Dendritic cell treated with granulocyte-macrophage colony-stimulating factor and Interleukin-4, amounts not matched to agents 40 ng/mL and 50 ng/mL, for 4 days (primary cell): ENCODE measurements at regions not wholly inside any gene's neighbourhood (a gene's known extent, or its start where the extent isn't known, plus 50 kb on each side); places are given as distances from the start of the nearest gene placed in this dataset.
"Not testable (repeated sequence)": the region's sequence is repeated elsewhere in the genome, so short reads cannot be mapped to it uniquely, and the experiment has no call there.

Source experiments
- H3K27ac Mint-ChIP-seq: one replicate; pipeline ENCODE4 v1.8.0; 2022; ENCODE audit warnings: mild to moderate bottlenecking, mixed read lengths
- H3K27me3 Mint-ChIP-seq: one replicate; pipeline ENCODE4 v1.8.0; 2022; ENCODE audit warnings: mild to moderate bottlenecking, mixed read lengths
- H3K36me3 Mint-ChIP-seq: one replicate; pipeline ENCODE4 v1.8.0; 2022; ENCODE audit warnings: low read depth, mixed read lengths
- H3K4me1 Mint-ChIP-seq: one replicate; pipeline ENCODE4 v1.8.0; 2022; ENCODE audit warnings: low read depth, mixed read lengths
- H3K4me3 Mint-ChIP-seq: one replicate; pipeline ENCODE4 v1.8.0; 2022; ENCODE audit warnings: mild to moderate bottlenecking, moderate library complexity, mixed read lengths
- H3K9me3 Mint-ChIP-seq: one replicate; pipeline ENCODE4 v1.8.0; 2022; ENCODE audit warnings: mixed read lengths
- intact Hi-C: fragments of 100-400 bp; cut with micrococcal nuclease; formaldehyde crosslinking; loops from one replicate; pipeline ENCODE4 v1.15.0; 2022

DNA sequence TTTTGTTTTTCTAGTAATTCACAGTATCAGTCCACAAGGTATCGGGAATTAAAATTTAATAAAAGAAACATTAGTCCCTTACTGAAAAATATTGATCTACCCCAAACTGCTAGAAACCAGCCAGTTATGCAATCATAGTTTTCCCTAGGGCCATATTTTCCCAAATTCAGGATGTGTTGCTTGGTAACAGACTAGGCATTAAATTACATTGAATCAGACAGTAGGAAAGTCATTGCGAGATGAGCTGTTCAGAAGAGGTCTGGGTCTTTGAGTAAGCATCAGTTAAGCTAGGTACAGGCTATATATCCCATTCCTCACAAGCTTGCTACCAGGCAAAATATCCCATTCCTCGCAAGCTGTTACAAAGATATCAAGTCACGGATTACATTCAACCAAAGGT lies 123.0 kb upstream of the CCDC150 start:
- intact Hi-C loops, result no loop called here
- no peaks in the 10 kb centered on the region for H3K9me3 Mint-ChIP-seq
- no peaks in the 10 kb centered on the region for H3K36me3 Mint-ChIP-seq
- no peak overlapping the region for H3K4me3 Mint-ChIP-seq
- H3K4me1 Mint-ChIP-seq, result no peaks in the 10 kb centered on the region
- no peak overlapping the region for H3K27ac Mint-ChIP-seq
- H3K27me3 Mint-ChIP-seq, result peaks cover 2% of the 10 kb centered on the region

DNA sequence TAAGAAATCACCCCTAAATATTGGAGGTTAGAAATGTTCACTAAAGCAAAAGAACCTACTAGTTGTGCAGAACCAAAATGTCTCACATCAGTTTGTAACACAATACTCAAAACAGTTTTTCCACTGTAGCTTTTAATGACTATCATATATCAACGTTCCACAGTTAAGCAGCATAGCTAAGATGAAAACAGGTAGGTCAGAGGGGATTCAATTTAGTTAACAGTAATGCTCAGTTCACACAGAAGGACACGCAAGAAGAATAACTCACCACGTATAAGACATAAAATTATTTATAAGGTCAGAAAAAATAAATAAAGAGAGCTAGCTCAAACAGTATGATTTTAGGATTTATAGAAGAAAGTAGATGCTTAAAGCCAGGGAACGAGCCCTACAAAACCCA lies 118.9 kb upstream of the CCDC150 start:
- Mint-ChIP-seq H3K36me3 (no peaks in the 10 kb centered on the region), H3K9me3 (no peaks in the 10 kb centered on the region), H3K4me1 (no peaks in the 10 kb centered on the region), H3K27me3 (peaks cover 2% of the 10 kb centered on the region), H3K4me3 (no peak overlapping the region), H3K27ac (no peak overlapping the region)
- intact Hi-C loops, result no loop called here

DNA sequence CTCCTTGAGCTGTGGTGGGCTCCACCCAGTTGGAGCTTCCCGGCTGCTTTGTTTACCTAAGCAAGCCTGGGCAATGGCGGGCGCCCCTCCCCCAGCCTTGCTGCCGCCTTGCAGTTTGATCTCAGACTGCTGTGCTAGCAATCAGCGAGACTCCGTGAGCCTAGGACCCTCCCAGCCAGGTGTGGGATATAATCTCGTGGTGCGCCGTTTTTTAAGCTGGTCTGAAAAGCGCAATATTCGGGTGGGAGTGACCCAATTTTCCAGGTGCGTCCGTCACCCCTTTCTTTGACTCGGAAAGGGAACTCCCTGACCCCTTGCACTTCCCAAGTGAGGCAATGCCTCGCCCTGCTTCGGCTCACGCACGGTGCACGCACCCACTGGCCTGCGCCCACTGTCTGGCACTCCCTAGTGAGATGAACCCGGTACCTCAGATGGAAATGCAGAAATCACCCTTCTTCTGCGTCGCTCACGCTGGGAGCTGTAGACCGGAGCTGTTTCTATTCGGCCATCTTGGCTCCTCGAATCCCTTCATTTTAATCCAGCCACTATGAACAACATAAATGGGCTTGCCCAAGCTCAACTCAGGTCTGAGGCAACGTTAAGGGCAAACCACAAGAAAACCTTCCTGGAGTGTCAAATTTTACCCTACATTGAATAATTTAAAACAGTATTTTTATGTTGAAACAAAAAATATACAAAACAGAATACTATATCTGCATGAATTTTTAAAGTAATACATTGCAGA lies 112.4 kb upstream of the CCDC150 start:
- H3K27ac Mint-ChIP-seq, intact Hi-C loops, H3K27me3 Mint-ChIP-seq, H3K4me3 Mint-ChIP-seq, H3K36me3 Mint-ChIP-seq, H3K9me3 Mint-ChIP-seq, H3K4me1 Mint-ChIP-seq: not testable (repeated sequence)

DNA sequence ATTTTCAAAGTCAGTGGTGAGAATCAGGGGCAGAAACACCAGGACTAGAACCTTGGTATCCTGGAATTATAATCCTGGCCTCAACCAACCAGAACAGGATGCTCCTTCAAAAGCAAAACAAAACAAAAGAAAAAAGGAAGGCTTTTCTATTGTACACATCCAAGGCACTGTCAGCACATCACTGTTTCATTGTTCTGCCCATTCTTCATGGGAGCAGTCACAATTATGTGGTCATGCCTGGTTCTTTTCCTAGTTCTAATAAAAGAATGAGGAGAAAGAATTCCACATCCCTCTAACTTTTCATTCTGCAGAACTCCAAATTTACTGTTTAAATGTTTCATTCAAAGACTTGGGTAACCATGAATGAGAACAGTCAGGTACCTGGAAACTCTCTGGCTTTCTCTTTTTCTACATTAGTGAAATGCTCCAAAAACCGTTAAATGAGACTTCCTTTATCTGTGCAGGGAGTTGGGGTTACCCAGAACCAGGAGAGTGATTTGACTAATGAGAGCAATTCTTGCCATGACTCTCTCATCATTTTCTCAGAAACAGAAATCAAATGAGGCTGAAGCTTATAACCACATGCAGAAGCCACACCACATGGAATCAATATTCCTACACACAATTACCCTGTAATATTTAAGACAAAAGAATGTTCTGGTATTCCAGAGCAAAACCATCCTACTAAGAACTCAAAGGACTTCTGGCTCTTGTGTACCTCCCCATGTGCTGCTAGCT lies 110.9 kb upstream of the CCDC150 start:
- Mint-ChIP-seq H3K27ac (no peak overlapping the region), H3K27me3 (no peaks in the 10 kb centered on the region), H3K4me3 (no peak overlapping the region), H3K9me3 (no peaks in the 10 kb centered on the region), H3K4me1 (no peaks in the 10 kb centered on the region), H3K36me3 (no peaks in the 10 kb centered on the region)
- intact Hi-C loops, result no loop called here

DNA sequence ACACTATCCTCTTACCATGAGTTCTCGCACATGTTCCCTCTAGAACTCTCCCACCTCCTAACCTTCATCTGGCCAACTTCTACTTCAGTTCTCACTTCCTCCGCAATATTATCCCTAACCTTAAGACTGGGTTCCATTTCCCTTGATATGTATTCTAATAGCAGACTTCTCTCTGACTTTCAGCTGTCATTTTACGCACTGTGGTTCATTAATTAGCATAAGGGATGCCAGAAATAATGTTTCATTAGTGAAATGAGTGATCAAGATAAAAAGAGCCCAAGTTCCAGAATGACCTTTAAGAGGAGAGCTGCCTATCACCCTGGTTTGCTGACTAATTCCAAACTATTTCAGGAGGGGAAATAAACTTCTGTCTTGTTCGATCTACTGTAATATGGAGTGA lies 108.6 kb upstream of the CCDC150 start:
- Mint-ChIP-seq H3K4me1 (no peaks in the 10 kb centered on the region), H3K9me3 (no peaks in the 10 kb centered on the region), H3K27ac (no peak overlapping the region), H3K36me3 (no peaks in the 10 kb centered on the region), H3K27me3 (peaks cover 6% of the 10 kb centered on the region), H3K4me3 (no peak overlapping the region)
- intact Hi-C loops, result no loop called here

DNA sequence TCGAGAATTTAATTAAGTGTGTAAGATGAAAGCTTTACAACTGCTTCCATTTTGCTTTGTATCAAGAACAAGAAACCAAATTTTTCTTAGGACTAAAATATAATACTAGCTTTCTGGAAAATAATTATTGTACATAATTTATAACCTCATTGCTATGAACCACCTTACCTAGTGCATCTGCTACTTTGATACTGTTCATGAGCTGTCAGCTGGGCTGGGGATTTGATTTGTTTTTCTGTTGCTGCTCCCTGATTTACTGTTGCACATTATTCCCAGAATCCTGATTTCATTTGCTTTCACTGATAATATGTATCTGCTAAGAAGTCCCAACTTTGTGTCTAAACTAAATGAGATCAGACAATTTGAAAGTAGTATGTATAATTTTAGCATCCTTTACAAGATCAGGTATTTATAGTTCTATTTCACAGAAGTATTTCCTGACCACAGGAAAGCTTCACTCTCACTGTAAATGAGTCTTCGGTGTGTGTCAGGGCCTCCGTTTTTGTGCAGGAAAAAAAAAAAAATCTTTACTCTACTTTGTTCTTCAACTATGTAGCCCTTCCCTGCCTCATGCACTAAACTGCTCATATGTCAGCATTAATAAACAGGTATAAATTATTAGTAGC lies 105.6 kb upstream of the CCDC150 start:
- intact Hi-C loops, result no loop called here
- Mint-ChIP-seq H3K27ac (no peak overlapping the region), H3K27me3 (peaks cover 6% of the 10 kb centered on the region), H3K4me1 (no peaks in the 10 kb centered on the region), H3K36me3 (no peaks in the 10 kb centered on the region), H3K4me3 (no peak overlapping the region), H3K9me3 (no peaks in the 10 kb centered on the region)

DNA sequence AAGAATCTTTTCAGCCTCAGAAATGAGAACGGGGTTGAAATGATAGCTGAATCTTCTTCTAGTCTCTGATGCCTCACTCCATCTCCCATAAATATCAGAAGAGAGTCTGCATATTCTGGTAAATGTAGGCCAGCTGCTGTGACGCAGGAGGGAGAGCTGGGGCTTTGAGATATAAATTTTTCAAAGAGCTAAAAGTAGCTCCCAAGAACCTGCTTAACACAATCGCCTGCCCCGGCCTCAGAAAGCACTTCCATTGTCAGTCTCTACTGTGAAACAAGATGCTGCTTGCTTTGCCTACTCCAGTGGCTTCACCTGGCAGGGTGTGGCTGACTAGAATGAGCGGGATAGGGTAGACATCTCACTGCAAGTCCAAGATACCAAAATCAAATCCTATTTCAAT lies 105.0 kb upstream of the CCDC150 start:
- H3K27ac Mint-ChIP-seq, result no peak overlapping the region
- H3K4me3 Mint-ChIP-seq, result no peak overlapping the region
- H3K27me3 Mint-ChIP-seq, result peaks cover 6% of the 10 kb centered on the region
- H3K36me3 Mint-ChIP-seq, result no peaks in the 10 kb centered on the region
- intact Hi-C loops, result no loop called here
- no peaks in the 10 kb centered on the region for H3K4me1 Mint-ChIP-seq
- no peaks in the 10 kb centered on the region for H3K9me3 Mint-ChIP-seq

DNA sequence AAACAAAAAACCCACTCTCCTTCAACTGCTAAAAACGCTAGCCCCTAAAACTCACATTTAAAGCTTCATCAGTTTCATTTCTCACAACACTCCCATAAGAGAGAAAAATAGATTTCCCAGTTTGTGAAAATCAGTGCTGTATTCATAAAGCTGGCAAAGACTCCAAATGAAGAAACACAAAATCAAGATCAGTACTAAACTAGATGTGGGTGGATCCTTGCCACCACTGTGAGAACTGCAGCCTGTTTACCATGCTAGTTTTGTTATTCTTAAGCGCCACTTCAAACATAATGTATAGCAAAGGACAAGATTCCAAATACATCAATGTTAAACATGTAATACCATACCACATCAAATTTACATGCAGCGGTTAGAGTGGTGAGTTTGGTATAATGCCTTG lies 104.5 kb upstream of the CCDC150 start:
- Mint-ChIP-seq H3K4me1 (no peaks in the 10 kb centered on the region), H3K27ac (no peak overlapping the region), H3K9me3 (no peaks in the 10 kb centered on the region), H3K36me3 (no peaks in the 10 kb centered on the region), H3K4me3 (no peak overlapping the region), H3K27me3 (peaks cover 6% of the 10 kb centered on the region)
- intact Hi-C loops, result no loop called here

DNA sequence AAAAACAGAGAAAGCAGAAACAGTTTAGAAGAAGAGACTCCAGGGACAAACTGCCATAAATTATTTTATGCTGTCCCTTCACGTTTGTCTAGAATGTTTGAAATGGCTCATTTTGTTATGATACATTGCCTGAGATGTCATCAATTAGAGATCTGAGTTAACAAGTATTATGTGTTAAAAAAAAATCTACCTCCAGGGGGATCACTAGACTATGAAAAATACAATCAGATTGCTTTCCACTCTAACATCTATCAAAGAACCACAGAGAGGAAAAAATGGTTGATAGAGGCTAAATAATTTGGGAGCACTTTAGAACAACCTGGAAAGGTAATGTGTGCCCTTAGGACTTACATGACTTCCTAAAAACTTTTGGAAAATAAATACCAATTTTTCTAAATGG lies 103.8 kb upstream of the CCDC150 start:
- Mint-ChIP-seq H3K36me3 (no peaks in the 10 kb centered on the region), H3K27me3 (peaks cover 6% of the 10 kb centered on the region), H3K27ac (no peak overlapping the region), H3K9me3 (no peaks in the 10 kb centered on the region), H3K4me1 (no peaks in the 10 kb centered on the region), H3K4me3 (no peak overlapping the region)
- intact Hi-C loops, result no loop called here

DNA sequence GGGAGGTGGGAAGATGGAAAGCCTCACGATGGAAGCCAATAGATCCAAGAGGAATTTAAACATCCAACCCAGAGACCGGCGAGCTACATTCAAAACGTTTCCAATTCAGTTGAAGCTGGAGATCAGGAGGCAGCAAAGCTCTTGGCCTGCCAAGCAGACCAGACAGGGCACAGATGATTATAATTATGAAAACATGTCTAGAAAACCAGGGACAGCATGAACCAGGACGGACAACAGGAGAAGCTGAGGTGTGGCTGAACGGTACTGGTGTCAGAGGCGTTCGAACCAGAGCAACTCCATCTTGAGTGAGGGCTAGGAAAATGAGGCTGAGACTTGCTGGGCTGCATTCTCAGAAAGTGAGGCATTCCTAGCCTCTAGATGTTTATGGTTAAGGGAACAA lies 102.2 kb upstream of the CCDC150 start:
- Mint-ChIP-seq H3K36me3 (no peaks in the 10 kb centered on the region), H3K27ac (no peak overlapping the region)

DNA sequence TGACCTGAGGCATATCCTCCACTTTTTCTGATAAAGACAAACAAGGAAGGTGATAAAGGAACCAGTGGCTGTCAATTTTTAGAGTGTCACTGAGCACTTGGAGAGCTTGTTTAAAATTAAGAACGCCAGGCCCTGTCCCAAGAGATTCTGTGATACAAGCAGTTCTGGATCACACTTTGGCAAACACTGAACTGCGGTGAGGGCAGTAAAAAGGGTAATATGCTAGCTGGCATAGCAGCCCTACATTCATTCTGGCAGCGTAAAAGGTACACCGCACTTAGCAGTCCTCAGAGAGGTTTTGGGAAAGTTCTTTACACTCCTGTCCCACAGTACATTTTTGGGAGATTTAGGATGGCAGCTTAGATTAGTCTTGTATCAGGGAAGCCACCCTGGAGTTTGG lies 101.3 kb upstream of the CCDC150 start:
- Mint-ChIP-seq H3K27ac (no peak overlapping the region), H3K4me1 (no peaks in the 10 kb centered on the region)

More for the DNA sequence above, 102.2 kb upstream of the CCDC150 start:
- Mint-ChIP-seq H3K4me1 (no peaks in the 10 kb centered on the region), H3K4me3 (no peak overlapping the region), H3K9me3 (no peaks in the 10 kb centered on the region), H3K27me3 (peaks cover 7% of the 10 kb centered on the region)
- intact Hi-C loops, result no loop called here

DNA sequence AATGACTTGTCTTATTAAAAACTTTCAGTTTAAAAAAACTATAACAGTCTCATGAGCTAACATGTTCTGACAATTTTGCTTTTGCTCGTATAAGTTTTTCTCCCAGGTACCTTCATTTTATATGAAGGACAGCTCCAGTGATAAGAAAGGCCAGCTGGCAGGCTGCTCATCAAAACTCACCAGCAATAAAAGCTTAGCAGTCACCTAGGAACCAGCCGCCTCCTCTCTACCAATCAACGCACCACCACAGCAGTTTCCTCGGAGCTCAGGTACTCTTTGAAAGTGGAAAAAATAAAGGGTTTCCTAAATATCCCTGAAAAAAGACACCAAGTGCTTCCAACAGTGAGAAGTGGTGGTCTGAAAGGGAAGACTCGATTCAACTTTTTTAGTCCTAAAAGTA lies 100.9 kb upstream of the CCDC150 start:
- no peaks in the 10 kb centered on the region for H3K4me1 Mint-ChIP-seq
- H3K4me3 Mint-ChIP-seq, result no peak overlapping the region
- H3K27ac Mint-ChIP-seq, result no peak overlapping the region
- intact Hi-C loops, result no loop called here
- no peaks in the 10 kb centered on the region for H3K36me3 Mint-ChIP-seq
- no peaks in the 10 kb centered on the region for H3K9me3 Mint-ChIP-seq
- peaks cover 7% of the 10 kb centered on the region for H3K27me3 Mint-ChIP-seq

More for the DNA sequence above, 101.3 kb upstream of the CCDC150 start:
- intact Hi-C loops, result no loop called here
- Mint-ChIP-seq H3K27me3 (peaks cover 7% of the 10 kb centered on the region), H3K36me3 (no peaks in the 10 kb centered on the region), H3K4me3 (no peak overlapping the region), H3K9me3 (no peaks in the 10 kb centered on the region)

DNA sequence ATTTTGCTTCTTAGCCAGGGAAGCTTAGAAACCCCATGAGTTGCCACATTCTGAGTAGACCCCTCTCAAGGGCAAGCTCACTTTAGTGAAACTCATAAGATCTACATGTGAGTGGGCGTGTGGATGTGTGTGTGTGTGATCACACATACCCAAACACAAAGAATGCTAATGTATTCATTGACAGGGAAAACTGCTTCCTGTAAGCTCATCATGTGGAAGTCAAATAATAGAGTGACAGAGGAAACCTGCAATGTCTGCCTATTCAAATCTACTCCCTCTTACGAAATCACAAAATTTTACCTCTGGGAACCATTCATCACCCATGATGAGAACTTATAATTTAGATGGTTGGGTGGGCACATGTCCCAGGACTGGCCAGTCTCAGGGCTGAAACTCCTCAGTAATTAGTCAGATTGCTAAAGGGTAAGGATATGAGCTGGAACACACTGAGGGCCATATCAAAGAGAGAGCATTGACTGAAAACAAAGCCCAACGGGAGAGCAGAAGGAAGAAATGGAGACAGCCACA lies 94.5 kb upstream of the CCDC150 start:
- H3K4me1 Mint-ChIP-seq, result no peaks in the 10 kb centered on the region
- H3K4me3 Mint-ChIP-seq, result no peak overlapping the region
- intact Hi-C loops, result no loop called here
- peaks cover 3% of the 10 kb centered on the region for H3K27me3 Mint-ChIP-seq
- H3K36me3 Mint-ChIP-seq, result no peaks in the 10 kb centered on the region
- H3K27ac Mint-ChIP-seq, result no peak overlapping the region
- H3K9me3 Mint-ChIP-seq, result no peaks in the 10 kb centered on the region

DNA sequence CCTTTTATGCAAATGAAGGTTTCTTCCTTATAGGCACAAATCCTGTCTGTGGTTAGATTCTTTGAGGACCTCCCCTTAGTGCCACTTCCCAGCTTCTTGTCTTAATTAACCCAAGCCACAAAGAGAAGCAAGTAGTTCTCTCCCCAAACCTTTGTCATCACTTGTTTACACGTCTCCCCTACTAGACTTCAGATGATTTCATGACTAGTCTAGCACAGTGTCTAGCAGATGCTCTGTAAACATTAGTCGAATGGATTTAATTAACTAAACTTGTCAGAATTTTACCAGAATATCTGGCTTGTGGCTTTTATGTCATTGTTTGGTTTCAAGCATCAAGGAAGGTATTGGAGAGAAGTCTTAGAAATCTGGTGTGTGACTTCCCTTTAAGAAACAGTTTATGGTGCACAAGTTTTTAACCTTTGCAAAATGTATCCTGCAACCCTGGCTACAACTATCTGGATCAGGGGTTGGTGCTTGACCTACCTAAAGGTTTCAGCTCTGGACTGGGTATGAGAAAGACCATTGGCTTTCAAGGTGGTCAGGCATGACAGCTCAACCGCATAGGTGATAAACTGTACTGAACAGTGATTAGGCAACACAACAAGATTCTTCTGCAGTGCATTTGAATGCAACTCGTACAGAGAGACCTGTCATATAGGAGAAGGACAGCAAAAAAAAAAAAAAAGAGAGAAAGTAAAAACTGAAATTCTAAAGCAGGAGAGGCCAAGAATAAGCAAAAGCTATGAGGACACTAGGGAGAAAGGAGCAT lies 93.2 kb upstream of the CCDC150 start:
- H3K4me3 Mint-ChIP-seq, result no peak overlapping the region
- H3K36me3 Mint-ChIP-seq, result no peaks in the 10 kb centered on the region
- H3K27me3 Mint-ChIP-seq, result peaks cover 3% of the 10 kb centered on the region

More for the DNA sequence above, 93.2 kb upstream of the CCDC150 start:
- Mint-ChIP-seq H3K4me1 (no peaks in the 10 kb centered on the region), H3K27ac (no peak overlapping the region), H3K9me3 (no peaks in the 10 kb centered on the region)
- intact Hi-C loops, result no loop called here
